OCI-LY1 (cell line): ENCODE measurements at regions not wholly inside any gene's neighbourhood (a gene's known extent, or its start where the extent isn't known, plus 50 kb on each side); places are given as distances from the start of the nearest gene placed in this dataset.

Experiments
- EZH2 ChIP-seq: fragments of 200-600 bp; sonication (generic), shearing (Covaris generic); IDR thresholded peaks from 2 replicates; pipeline ENCODE4 v1.8.0; 2017; ENCODE audit warnings: borderline replicate concordance, mixed run types, mild to moderate bottlenecking, antibody characterized with exemption, low read length, moderate library complexity, mixed read lengths
- TF ChIP-seq, protein P1 (sequence below): fragments of 200-600 bp; sonication (generic), shearing (Covaris generic); IDR thresholded peaks from 2 replicates; pipeline ENCODE4 v1.5.1; 2017; ENCODE audit warnings: mild to moderate bottlenecking, antibody characterized with exemption, low read length, moderate library complexity, mixed read lengths

DNA sequence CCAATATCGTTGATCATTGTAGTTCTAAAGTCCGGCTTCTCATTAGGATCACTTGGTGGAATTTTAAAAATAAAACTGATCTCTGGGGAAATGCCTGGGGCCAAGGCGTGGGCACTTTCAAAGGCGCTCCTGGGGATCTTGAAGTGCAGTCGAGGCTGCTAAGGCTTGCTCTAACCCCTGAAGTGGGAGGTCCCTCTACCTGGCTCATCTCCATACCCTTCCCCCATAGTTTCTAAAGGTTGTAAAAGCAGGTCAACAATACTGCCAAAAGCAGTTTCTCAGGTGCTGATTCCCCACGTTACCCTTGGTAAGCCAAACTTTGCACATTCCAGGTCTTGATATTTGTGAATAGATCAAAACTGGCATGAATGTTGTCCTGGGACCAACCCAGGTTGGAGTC, 79.0 kb upstream of the SP8 start:
- TF ChIP-seq, protein P1, sequence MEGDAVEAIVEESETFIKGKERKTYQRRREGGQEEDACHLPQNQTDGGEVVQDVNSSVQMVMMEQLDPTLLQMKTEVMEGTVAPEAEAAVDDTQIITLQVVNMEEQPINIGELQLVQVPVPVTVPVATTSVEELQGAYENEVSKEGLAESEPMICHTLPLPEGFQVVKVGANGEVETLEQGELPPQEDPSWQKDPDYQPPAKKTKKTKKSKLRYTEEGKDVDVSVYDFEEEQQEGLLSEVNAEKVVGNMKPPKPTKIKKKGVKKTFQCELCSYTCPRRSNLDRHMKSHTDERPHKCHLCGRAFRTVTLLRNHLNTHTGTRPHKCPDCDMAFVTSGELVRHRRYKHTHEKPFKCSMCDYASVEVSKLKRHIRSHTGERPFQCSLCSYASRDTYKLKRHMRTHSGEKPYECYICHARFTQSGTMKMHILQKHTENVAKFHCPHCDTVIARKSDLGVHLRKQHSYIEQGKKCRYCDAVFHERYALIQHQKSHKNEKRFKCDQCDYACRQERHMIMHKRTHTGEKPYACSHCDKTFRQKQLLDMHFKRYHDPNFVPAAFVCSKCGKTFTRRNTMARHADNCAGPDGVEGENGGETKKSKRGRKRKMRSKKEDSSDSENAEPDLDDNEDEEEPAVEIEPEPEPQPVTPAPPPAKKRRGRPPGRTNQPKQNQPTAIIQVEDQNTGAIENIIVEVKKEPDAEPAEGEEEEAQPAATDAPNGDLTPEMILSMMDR = no peak
- no peak for TF ChIP-seq EZH2
